Anterior cingulate cortex (tissue), 58 donors: ENCODE measurements at regions not wholly inside any gene's neighbourhood (a gene's known extent, or its start where the extent isn't known, plus 50 kb on each side); places are given as distances from the start of the nearest gene placed in this dataset.
"Not testable (repeated sequence)": the region's sequence is repeated elsewhere in the genome, so short reads cannot be mapped to it uniquely, and the experiment has no call there.

ENCODE experiments used
- DNase-seq, 58 donors: peaks; one replicate each; lab custom pipeline; 2025; lab: John Stamatoyannopoulos, UW

DNA sequence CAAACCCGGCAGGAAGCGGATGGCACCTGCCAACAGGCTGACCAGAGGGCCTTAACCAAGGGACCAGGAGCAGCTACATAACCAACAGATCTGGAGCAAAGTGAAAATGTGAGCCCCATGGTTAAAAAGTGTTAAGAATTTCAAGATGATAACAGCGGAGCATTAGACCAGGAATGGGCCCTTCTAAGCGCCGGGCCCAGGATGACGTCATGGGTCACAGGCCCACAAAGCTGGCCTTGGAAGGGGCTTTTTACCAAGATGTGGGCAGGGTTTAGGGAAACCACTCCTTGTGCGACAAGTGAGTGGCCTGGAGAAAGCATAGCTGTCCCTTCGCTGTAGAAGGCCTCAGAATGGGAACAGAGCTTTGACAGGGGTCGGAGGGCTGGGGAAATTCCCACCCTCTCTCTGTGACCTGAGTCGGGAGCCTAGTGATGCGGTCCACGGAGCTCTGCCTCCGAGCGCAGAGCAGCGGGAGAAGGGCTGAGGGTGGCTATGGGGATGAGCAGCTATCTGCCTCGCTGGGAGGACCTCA lies 84.4 kb upstream of the RPL38 start:
- no peak for DNase-seq

DNA sequence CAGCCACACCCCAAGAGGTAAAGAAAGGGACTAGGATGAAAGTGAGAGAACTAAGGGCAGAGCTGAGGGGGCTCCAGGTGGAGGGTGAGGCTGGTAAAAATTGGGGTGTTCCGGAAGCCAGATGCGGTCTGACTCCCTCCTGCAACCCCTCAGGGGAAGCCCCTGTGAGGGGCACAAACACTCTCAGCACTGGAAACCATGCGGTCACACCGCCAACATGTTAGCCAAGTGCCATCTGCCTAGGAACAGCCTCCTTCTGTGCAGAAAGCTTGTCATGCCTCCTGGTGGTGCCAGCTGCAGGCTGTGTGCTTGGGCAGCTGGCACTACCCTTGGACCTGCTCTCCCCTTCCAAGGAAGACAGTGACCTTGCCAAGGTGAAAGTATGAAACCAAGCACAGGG lies 83.5 kb upstream of the RPL38 start:
- DNase-seq = peak in 10 of 58 donors; percentile 6 to 37 (median 17)

- peak in 10 of 58 donors; percentile 3 to 47 (median 18) for DNase-seq
Observed at GRCh38 chr17:74123350-74123749, 80.1 kb upstream of the RPL38 start.

GRCh38 chr17:74123866-74124444 lies 79.5 kb upstream of the RPL38 start:
- DNase-seq = no peak

DNA sequence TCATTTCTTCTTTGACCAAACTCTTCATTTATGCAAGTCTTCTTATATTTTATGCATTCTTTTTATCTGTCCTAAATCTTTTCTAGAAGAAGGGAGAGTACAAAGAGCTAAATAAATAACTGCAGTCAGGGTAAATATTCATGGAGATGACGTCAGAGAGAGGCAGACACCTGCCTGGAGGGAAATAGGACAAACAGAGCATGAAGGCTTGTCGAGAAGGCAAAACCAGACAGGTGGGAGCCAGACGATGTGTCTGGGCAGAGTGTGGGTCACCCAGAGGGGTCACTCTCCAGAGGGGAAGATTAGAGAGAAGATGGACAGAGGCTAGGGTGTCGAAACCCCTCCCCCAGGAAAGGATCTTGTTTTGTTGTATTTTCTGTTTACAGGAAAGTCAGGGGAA lies 78.3 kb upstream of the RPL38 start:
- DNase-seq = no peak

GRCh38 chr17:74126179-74126900 lies 77.1 kb upstream of the RPL38 start:
- no peak for DNase-seq

DNA sequence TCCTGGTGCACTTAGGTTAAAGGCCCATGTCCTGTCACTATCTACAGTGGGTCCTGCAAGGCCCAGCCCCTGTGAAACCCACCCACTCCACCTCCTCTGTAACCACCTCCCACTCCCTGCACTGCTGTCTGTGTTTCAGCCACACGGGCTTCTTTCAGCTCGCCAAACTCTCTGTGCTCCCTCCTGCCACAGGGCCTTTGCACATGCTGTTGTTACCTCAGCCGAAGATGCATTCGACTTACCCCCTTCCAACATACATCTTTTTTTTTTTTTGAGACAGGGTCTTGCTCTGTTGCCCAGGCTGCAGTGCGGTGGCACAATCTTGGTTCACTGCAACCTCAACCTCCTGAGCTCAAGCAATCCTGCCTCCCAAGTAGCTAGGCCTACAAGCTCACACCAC lies 76.5 kb upstream of the RPL38 start:
- DNase-seq = no peak

DNA sequence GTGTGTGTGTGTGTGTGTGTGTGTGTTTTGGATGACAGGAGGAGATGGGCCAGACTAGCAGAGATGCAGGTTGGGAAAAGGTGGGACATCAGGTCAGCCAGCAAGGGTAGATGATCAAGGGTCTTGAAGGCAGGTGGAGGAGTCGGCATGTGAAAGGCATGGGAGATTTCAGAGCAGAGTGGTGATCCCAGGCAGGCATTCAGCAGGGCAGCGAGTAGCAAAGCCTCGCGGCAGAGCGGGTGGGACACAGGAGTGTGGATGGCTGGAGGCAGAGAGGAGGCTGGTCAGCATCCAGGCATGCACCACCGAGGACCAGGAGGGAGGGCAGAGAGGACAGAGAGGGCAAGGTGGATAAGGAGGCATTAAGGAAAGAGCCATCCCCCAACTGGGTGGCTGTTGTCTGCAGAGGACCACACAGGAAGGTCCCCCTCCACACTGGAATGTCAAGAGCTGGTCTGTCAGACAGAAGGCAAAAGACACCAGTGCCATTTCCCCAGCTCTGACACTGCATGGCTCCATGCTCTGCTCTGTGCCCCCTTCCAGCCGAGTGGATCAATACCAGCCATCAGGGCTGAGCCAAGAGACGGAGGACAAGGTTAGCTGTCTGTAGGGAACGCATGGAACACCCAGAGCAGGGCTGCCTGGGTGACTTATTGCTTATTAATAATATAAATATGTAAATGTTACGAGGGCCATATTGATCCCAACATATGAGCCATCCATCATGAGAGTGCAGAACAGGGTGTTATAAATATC lies 74.8 kb upstream of the RPL38 start:
- no peak for DNase-seq

GRCh38 chr17:74129800-74130199 lies 73.7 kb upstream of the RPL38 start:
- DNase-seq = not testable (repeated sequence)

- no peak for DNase-seq
Observed at GRCh38 chr17:74130276-74130675, 73.2 kb upstream of the RPL38 start.

- no peak for DNase-seq
Observed at GRCh38 chr17:74130841-74131240, 72.6 kb upstream of the RPL38 start.

DNA sequence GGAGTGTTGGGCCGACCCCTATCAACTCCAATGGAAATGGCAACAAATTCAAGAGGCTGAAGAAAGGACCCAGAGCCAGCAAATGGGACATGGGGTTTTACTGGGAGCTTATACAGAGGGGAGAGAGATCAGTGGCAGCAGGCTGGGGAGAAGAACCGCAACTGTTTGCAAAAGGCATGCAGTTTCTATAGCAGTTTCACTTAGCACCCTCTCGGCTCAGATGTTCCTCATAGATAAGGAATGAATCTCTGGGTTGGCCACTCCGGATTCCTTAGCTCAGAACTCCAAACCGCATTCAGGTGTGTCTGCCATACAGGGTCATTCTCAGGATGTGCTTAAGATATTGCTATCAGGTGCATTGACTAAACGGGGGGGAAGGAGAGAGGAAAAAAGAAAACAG lies 71.1 kb upstream of the RPL38 start:
- no peak for DNase-seq

DNA sequence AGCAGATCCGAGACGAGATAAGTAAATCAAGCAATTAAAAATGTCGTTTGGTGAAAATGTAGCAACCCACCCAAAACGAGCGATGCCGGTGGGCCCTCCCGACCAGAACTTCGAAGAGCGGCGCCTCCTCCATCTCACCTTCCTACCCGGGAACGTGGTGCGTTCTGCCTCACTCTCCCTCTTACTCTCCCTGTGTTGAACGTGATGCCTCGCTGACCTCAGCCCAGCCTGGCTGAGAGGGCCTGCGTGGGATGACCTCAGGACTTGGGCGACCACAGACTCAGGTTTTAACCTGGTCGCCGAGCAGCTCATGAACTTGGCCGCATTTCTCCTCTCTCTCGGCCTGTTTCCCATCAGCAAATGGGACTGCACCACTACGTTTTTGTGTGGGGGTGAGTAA lies 69.7 kb upstream of the RPL38 start:
- no peak for DNase-seq

DNA sequence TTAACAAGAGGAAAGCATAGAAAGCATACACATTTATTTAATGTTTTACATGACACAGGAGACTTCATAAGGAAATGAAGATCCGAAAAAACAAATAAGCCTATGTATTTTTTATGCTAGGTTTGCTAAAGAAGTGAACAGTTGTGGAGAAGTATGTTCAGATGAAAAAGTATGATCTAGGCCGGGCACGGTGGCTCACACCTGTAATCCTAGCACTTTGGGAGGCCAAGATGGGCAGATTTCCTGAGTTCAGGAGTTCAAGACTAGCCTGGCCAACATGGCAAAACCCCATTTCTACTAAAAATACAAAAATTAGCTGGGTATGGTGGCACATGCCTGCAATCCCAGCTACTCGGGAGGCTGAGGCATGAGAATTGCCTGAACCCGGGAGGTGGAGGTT lies 69.2 kb upstream of the RPL38 start:
- not testable (repeated sequence) for DNase-seq

- no peak for DNase-seq
Observed at GRCh38 chr17:74134991-74135390, 68.5 kb upstream of the RPL38 start.

- DNase-seq = no peak
Observed at GRCh38 chr17:74135391-74136167, 67.9 kb upstream of the RPL38 start.

DNA sequence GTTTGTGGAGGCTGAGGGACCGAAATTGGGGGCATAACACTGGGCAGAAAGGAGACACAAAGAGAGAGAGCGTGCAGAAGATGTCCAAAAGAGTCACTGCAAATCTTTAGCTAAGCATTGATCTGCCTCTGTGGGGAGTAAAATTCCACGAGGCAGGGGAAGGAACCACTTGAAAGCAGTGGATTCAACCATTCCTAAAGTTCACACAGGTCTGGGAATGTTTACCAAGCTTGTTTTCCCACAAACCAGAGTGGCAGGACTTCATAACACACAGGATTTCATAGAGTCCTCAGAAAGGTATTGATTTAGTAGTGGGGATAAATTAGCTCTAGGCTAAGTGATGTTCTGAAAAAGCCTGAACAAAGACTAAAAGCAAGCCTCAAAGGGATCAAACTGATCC lies 66.1 kb upstream of the RPL38 start:
- no peak for DNase-seq

DNA sequence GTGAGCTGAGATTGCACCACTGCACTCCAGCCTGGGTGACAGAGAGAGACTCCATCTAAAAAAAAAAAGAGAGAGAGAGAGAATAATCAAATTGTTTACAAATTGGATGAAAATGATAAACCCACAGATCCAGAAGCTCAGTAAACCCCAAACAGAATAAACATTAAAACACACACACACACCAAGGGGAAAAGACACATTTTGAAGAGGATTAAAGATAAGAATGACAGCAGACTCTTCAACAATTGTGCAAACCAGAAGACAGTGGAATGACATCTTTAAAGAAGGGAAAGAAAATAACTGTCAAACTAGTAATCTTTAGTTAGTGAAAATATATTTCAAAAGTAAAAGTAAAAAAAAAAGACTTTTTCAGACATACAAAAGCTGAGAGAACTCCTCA lies 64.4 kb upstream of the RPL38 start:
- no peak for DNase-seq

GRCh38 chr17:74140282-74140681 lies 63.2 kb upstream of the RPL38 start:
- DNase-seq = no peak

- DNase-seq = no peak
Observed at GRCh38 chr17:74141612-74142011, 61.9 kb upstream of the RPL38 start.

DNA sequence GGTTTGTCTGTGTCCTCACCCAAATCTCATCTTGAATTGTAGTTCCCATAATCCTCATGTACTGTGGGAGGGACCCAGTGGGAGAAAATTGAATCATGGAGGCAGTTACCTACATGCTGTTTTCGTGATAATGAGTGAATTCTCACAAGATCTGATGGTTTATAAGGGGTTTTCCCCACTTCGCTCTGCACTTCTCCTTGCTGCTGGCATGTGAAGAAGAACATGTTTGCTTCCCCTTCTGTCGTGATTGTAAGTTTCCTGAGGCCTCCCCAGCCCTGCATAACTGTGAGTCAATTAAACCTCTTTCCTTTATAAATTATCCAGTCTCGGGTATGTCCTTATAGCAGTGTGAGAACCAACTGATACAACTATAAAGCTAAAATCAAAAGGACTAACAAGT lies 60.2 kb upstream of the RPL38 start:
- not testable (repeated sequence) for DNase-seq
